Nucleus accumbens (tissue), 56 donors: ENCODE measurements at regions not wholly inside any gene's neighbourhood (a gene's known extent, or its start where the extent isn't known, plus 50 kb on each side); places are given as distances from the start of the nearest gene placed in this dataset.
"Not testable (repeated sequence)": the region's sequence is repeated elsewhere in the genome, so short reads cannot be mapped to it uniquely, and the experiment has no call there.

Experiments used
- DNase-seq, 56 donors: peaks; one replicate each; lab custom pipeline; 2025; lab: John Stamatoyannopoulos, UW

- DNase-seq: no peak
Measured at GRCh38 chr3:87508921-87509320, 232.5 kb upstream of the POU1F1 start.

GRCh38 chr3:87507753-87508152 lies 231.4 kb upstream of the POU1F1 start:
- DNase-seq: no peak

DNA sequence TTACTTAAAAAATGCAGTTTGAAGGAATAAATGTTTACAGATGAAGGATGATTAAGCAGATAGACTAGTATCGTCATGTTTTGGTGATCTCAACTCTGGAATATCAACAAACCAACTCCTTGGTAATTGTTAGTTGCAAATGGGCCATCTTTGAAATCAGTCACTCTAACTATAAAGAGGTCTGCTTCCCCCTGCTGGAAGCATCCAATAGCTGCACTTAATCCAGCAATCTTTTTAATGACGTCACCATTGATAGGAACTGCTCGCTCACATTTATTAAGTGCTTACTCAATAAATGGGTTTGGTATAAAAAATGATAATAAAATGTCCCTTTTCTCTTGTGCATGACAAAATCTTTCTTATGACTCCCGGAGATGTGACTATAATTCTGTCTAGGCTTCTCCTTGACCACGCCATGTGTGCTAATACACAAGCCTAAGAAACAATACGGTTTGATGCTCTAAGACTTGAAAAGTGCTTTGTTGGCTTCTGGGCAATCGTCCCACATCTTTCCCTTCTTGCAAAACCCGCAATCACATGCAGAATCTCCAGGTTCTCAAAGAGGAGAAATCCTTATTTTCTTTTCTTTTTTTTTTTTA lies 227.6 kb upstream of the POU1F1 start:
- peak in 2 of 56 donors; percentile 0 to 1 for DNase-seq

DNA sequence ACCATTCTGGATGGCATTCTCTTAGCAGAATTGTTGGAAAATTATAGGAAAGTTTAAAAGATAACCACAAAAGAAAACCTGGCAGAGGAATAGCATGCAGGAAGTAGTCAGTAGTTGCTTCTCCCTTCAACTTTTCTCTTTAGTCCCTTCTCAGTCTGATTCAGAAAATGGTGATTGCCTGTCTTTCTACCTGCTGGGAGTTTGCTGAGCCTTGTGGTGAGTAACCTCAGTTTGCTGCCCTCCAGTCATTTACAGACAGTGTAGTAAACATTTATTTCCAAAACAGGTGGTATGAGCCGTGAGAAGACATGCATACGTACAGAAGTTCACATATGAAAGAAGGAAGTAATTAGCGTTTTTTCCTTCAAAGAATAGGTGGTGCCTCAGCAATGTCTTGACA lies 224.7 kb upstream of the POU1F1 start:
- no peak for DNase-seq

- DNase-seq: no peak
Measured at GRCh38 chr3:87498358-87499080, 222.1 kb upstream of the POU1F1 start.

GRCh38 chr3:87495938-87496337 lies 219.6 kb upstream of the POU1F1 start:
- no peak for DNase-seq

DNA sequence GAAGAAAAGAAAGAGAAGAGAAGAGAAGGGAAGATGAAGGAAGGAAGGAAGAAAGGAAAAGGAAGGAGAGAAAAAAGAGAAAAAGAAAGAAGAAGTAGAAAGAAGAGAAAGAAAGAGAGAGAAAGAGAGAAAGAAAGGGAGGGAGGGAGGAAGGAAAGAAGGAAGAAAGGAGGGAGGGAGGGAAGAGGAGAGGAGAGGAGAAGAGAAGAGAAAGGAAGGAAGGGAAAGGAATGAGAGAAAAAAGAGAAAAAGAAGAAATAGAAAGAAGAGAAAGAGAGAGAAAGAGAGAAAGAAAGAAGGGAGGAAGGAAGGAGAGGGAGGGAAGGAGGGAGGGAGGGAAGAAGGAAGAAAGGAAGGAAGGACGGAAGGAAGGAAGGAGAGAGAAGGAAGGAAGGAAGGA lies 217.9 kb upstream of the POU1F1 start:
- no peak for DNase-seq

DNA sequence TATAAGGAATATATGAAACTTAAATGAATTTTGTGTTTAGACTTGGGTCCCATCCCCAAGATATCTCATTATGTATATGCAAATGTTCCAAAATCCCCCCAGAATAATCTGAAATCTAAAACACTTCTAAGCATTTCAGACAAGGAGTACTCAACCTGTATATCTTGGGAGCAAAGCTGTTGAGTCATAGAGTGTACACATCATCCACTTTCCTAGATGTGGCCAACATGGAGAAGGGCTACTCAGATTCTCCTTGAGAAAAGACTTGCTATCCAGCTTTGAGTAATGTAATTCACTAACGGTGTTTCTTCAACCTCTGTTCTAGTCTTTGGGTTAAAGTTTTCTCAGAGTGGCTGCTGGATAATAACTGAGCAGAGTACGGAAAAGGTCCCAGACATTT lies 215.5 kb upstream of the POU1F1 start:
- no peak for DNase-seq

- no peak for DNase-seq
Measured at GRCh38 chr3:87489892-87490291, 213.5 kb upstream of the POU1F1 start.

GRCh38 chr3:87488765-87489164 lies 212.4 kb upstream of the POU1F1 start:
- no peak for DNase-seq

- DNase-seq: not testable (repeated sequence)
Measured at GRCh38 chr3:87486635-87487034, 210.3 kb upstream of the POU1F1 start.

DNA sequence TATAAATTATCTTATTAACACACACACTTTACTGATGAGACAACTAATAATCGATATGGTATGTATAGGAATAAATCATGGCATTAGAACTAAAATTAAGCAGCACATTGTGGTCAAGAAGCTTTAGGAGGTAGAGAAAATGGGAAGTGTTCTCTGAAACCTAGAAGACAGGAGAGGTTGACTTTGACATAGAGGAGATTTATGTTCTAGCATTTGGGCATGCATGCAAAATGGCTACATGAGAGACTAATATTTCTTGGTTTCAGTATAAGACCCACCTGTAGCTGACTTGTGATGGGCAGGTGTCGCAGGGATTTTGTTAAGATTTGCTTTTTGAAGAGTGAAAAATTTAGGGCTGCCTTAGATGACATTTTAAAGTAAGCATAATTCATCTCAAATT lies 209.7 kb upstream of the POU1F1 start:
- no peak for DNase-seq

DNA sequence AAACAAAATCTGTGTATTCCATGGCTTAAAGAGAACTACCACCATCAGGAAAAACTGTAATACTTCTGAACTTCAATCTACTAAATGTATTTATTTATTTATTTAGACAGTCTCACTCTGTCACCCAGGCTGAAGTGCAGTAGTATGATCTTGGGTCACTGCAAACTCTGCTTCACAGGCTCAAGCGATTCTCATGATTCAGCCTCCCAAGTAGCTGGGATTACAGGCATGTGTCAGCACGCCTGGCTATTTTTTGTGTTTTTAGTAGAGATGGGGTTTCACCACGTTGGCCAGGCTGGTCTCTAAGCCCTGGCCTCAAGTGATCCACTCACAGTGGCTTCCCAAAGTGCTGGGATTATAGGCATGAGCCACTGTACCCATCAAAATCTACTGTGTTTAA lies 202.3 kb upstream of the POU1F1 start:
- DNase-seq: no peak

DNA sequence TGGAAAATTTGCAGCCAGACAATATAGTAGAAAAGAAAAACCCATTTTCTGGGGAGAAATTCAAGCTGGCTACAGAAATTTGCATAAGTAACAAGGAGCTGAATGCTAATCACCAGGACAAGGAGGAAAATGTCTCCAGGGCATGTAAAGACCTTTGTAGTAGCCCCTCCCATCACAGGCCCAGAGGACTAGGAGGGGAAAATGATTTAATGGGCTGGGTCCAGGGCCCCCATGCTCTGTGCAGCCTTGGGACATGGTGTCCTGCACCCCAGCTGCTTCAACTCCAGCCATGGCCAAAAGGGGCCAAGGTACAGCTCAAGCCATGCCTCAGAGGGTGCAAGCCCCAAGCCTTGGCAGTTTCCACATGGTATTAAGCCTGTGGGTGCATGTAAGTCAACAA lies 197.6 kb upstream of the POU1F1 start:
- DNase-seq: no peak

DNA sequence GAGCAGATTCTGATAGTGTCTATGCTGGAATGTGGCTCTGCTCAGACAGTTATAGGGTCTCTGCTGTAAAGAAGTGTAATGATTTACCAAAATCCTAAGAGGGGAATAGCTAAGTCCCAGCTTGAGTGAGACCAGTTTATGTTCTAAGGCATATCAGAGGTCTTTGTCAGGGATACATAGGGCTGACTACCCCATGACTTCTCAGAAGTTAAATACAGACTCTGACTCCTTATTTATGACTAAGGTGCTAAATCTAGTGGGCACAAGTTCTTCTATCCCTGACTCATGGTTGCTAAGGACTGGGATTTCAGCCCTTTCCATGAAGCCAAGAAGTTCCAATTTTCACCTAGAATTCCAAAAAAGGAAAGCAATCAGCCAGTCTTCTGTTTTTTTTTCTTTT lies 192.6 kb upstream of the POU1F1 start:
- no peak for DNase-seq

- DNase-seq: no peak
Measured at GRCh38 chr3:87468235-87468634, 191.9 kb upstream of the POU1F1 start.

GRCh38 chr3:87462228-87462627 lies 185.8 kb upstream of the POU1F1 start:
- no peak for DNase-seq

- DNase-seq: no peak
Measured at GRCh38 chr3:87461443-87461842, 185.1 kb upstream of the POU1F1 start.

DNA sequence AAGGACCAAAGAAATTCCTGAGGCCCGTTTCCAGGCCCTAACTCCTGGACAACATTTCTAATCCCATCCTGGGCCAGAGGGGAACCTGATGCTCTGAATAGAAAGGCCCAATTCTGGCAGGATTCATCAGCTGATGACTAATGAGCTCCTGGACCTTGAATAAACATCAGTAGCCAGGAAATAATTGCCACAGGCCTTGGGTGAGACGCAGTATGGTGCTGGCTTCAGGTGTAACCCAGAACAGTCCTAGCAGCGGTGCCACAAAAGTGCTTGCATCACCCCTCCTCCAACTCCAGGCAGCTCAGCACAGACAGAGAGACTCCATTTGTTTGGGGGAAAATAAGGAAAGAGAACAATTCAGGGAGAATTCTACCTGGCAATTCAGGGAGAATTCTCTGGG lies 184.7 kb upstream of the POU1F1 start:
- peak in 1 of 56 donors; percentile 1 for DNase-seq

GRCh38 chr3:87448558-87448957 lies 172.2 kb upstream of the POU1F1 start:
- no peak for DNase-seq

DNA sequence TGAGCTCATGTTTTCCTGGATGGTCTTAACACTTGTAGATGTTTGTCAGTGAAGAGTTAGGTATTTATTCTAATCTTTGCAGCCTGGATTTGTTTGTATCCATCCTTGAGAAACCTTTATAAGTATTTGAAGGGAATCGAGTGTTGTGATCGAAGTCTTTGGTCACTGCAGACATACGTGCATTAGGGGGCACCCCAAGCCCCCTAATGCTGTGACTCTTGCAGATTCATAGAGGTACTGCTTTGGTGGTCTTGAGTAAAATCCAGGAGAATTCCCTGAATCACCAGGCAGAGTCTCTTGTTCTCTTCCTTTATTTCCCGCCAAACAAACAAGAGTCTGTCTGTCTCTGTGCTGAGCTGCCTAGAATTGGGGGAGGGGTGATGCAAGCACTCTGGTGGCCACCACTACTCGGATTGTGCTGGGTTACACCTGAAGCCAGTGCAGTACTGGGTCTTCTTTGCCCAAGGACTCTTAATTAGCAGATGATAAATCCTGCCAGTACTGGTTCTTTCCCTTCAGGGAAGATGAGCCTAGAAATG lies 170.5 kb upstream of the POU1F1 start:
- DNase-seq: no peak

DNA sequence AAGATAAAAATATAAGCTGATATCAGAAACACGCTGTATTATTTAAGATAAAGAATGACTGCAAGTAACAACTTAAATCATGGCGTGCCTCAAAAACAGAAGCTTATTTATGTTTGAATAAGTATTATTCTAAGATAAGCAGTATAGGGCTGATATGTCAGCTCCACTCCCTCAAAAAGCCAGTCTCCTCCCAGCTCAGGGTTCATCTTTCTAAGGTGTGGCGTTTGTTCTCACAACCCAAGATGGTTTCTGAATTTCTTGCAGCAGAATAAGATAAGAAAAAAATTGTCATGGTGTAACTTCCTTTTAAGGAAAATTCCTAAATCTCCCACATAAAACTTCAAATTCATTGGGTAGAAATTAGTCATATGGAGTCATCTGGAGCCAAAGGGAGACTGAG lies 166.1 kb upstream of the POU1F1 start:
- no peak for DNase-seq
